ENCODE measurements at regions not wholly inside any gene's neighbourhood (a gene's known extent, or its start where the extent isn't known, plus 50 kb on each side); places are given as distances from the start of the nearest gene placed in this dataset.

GRCh38 chrX:124493984-124494383, 147.6 kb downstream of the SH2D1A start:
- no peak for TF ChIP-seq POLR2A (IDR thresholded peaks at IDR 0.05)
- TF ChIP-seq CTCF (IDR thresholded peaks at IDR 0.05) = no peak

Data from adrenal gland (tissue), 5 donors.